ENCODE measurements at regions not wholly inside any gene's neighbourhood (a gene's known extent, or its start where the extent isn't known, plus 50 kb on each side); places are given as distances from the start of the nearest gene placed in this dataset.

DNA sequence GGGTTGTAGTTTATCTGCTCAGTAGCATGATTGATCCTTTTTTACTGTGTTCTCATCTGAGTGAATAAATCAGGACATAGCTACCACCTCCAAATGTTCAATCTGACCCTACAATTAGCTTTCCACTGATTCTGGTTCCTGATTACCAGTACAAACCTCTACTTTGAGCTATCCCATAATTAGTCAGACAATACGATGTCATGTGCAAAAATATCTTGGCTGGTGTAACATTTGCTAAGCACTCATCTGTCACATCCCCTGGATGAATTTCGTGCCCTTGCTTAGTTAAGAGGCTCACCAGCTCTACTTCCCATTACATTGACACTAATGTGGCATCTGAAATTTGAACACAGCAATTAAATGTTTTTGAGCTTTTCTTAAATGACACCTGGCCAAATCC is 1101.0 kb upstream of the PCDH7 start:
- Histone ChIP-seq H3K36me3 (ENCODE audit: control insufficient read depth in 1 of 2, insufficient read depth in 2 of 2, low read length in 2 of 2) (no peaks in the 10 kb centered on the region), H3K9ac (ENCODE audit: low read length) (no peak overlapping the region), H3K27me3 (ENCODE audit: insufficient read depth, low read length) (no peaks in the 10 kb centered on the region), H3K4me1 (ENCODE audit: control insufficient read depth in 1 of 2, insufficient read depth in 2 of 2, low read length in 2 of 2) (no peaks in the 10 kb centered on the region), H3K9me2 (ENCODE audit: insufficient read depth) (peaks cover 2% of the 10 kb centered on the region; the same call in 1 of the 2 replicates), H3K4me3 (replicated peaks in 1 of 2; ENCODE audit: low read depth in 1 of 2, low read length in 2 of 2) (no peak overlapping the region), H2AFZ (ENCODE audit: low read depth, low read length, poor library complexity, severe bottlenecking) (no peak overlapping the region), H3K4me2 (ENCODE audit: low read length) (no peak overlapping the region), H3K9me3 (ENCODE audit: control insufficient read depth in 1 of 2, insufficient read depth in 1 of 2, low read depth in 1 of 2, low read length in 2 of 2) (no peaks in the 10 kb centered on the region), H3K27ac (ENCODE audit: low read depth, low read length) (no peak overlapping the region), H3K79me2 (ENCODE audit: insufficient read depth, low read length) (no peaks in the 10 kb centered on the region), H4K20me1 (ENCODE audit: insufficient read depth) (no peaks in the 10 kb centered on the region)
- ChIA-PET RAD21 (ENCODE audit: low non-redundant PET in 1 of 2, low total read pairs in 2 of 2, uncharacterized antibody in 2 of 2, unreplicated experiment in 2 of 2) (no interaction called here), CTCF (no interaction called here), POLR2A (no interaction called here)
- TF ChIP-seq YY1 (IDR thresholded peaks at IDR 0.05; ENCODE audit: extremely low read depth, insufficient replicate concordance, low read depth, low read length), result no peak
- no peak for TF ChIP-seq CBX3 (IDR thresholded peaks at IDR 0.05; ENCODE audit: low read depth)
- TF ChIP-seq, protein P1, sequence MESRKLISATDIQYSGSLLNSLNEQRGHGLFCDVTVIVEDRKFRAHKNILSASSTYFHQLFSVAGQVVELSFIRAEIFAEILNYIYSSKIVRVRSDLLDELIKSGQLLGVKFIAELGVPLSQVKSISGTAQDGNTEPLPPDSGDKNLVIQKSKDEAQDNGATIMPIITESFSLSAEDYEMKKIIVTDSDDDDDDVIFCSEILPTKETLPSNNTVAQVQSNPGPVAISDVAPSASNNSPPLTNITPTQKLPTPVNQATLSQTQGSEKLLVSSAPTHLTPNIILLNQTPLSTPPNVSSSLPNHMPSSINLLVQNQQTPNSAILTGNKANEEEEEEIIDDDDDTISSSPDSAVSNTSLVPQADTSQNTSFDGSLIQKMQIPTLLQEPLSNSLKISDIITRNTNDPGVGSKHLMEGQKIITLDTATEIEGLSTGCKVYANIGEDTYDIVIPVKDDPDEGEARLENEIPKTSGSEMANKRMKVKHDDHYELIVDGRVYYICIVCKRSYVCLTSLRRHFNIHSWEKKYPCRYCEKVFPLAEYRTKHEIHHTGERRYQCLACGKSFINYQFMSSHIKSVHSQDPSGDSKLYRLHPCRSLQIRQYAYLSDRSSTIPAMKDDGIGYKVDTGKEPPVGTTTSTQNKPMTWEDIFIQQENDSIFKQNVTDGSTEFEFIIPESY (IDR thresholded peaks at IDR 0.05; ENCODE audit: extremely low read depth, insufficient replicate concordance, low read length), result no peak
- TF ChIP-seq POLR2A (IDR thresholded peaks at IDR 0.05; ENCODE audit: borderline replicate concordance, extremely low read depth, insufficient read depth, insufficient read length), result no peak
- no peak for TF ChIP-seq ZFX (IDR thresholded peaks at IDR 0.05)
- no peak for TF ChIP-seq FOSL1 (IDR thresholded peaks at IDR 0.05; ENCODE audit: low read depth)
- intact Hi-C loops (cut with micrococcal nuclease), result no loop called here
- DNase-seq (ENCODE audit: low read depth, low spot score) (no peak), ATAC-seq (no peak)
- no TSS peak for BruUV-seq (replicated peaks)

DNA sequence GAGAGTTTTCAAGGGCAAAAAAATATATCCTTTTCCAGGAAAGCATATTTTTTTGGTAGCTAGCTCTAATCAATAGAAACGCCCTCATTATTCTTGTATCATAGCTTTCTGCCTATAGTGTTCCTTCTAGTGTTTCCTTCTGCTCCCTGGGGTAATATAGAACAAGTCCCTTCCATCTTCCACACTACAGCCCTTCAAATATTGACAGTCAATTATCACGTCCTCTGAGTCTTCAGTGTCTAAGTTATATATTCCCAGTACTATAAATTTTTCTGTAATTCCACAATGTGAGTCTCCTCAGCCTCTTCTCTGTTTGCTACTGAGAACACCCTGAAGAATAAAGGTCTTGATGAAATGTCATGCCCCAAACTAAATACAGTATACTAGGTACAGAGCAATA is 1088.0 kb upstream of the PCDH7 start:
- no peak for ATAC-seq
- no peaks in the 10 kb centered on the region for H3K36me3 ChIP-seq (ENCODE audit: control insufficient read depth in 1 of 2, insufficient read depth in 2 of 2, low read length in 2 of 2)
- RAD21 ChIA-PET (ENCODE audit: low non-redundant PET in 1 of 2, low total read pairs in 2 of 2, uncharacterized antibody in 2 of 2, unreplicated experiment in 2 of 2), result no interaction called here
- no peaks in the 10 kb centered on the region for H3K9me3 ChIP-seq (ENCODE audit: control insufficient read depth in 1 of 2, insufficient read depth in 1 of 2, low read depth in 1 of 2, low read length in 2 of 2)
- no peaks in the 10 kb centered on the region for H3K4me1 ChIP-seq (ENCODE audit: control insufficient read depth in 1 of 2, insufficient read depth in 2 of 2, low read length in 2 of 2)
- no peaks in the 10 kb centered on the region for H3K9me2 ChIP-seq (ENCODE audit: insufficient read depth)
- H2AFZ ChIP-seq (ENCODE audit: low read depth, low read length, poor library complexity, severe bottlenecking), result no peak overlapping the region
- H3K27ac ChIP-seq (ENCODE audit: low read depth, low read length), result no peak overlapping the region
- POLR2A ChIA-PET, result no interaction called here
- H3K9ac ChIP-seq (ENCODE audit: low read length), result no peak overlapping the region
- H4K20me1 ChIP-seq (ENCODE audit: insufficient read depth), result no peaks in the 10 kb centered on the region
- DNase-seq (ENCODE audit: low read depth, low spot score), result no peak
- H3K79me2 ChIP-seq (ENCODE audit: insufficient read depth, low read length), result no peaks in the 10 kb centered on the region
- H3K27me3 ChIP-seq (ENCODE audit: insufficient read depth, low read length), result no peaks in the 10 kb centered on the region
- BruUV-seq (replicated peaks), result no TSS peak
- no peak overlapping the region for H3K4me2 ChIP-seq (ENCODE audit: low read length)
- no peak overlapping the region for H3K4me3 ChIP-seq (replicated peaks in 1 of 2; ENCODE audit: low read depth in 1 of 2, low read length in 2 of 2)
- CTCF ChIA-PET, result no interaction called here
- intact Hi-C loops (cut with micrococcal nuclease), result no loop called here
- TF ChIP-seq POLR2A (IDR thresholded peaks at IDR 0.05; ENCODE audit: borderline replicate concordance, extremely low read depth, insufficient read depth, insufficient read length), result no peak
- TF ChIP-seq POLR2AphosphoS5 (IDR thresholded peaks at IDR 0.05; ENCODE audit: low read depth, low read length), result no peak
- no peak for TF ChIP-seq ZNF274 (IDR thresholded peaks at IDR 0.05; ENCODE audit: low read depth, low read length)
- TF ChIP-seq, protein P2, sequence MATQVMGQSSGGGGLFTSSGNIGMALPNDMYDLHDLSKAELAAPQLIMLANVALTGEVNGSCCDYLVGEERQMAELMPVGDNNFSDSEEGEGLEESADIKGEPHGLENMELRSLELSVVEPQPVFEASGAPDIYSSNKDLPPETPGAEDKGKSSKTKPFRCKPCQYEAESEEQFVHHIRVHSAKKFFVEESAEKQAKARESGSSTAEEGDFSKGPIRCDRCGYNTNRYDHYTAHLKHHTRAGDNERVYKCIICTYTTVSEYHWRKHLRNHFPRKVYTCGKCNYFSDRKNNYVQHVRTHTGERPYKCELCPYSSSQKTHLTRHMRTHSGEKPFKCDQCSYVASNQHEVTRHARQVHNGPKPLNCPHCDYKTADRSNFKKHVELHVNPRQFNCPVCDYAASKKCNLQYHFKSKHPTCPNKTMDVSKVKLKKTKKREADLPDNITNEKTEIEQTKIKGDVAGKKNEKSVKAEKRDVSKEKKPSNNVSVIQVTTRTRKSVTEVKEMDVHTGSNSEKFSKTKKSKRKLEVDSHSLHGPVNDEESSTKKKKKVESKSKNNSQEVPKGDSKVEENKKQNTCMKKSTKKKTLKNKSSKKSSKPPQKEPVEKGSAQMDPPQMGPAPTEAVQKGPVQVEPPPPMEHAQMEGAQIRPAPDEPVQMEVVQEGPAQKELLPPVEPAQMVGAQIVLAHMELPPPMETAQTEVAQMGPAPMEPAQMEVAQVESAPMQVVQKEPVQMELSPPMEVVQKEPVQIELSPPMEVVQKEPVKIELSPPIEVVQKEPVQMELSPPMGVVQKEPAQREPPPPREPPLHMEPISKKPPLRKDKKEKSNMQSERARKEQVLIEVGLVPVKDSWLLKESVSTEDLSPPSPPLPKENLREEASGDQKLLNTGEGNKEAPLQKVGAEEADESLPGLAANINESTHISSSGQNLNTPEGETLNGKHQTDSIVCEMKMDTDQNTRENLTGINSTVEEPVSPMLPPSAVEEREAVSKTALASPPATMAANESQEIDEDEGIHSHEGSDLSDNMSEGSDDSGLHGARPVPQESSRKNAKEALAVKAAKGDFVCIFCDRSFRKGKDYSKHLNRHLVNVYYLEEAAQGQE (IDR thresholded peaks at IDR 0.05; ENCODE audit: low read depth), result no peak
- TF ChIP-seq, protein P3, sequence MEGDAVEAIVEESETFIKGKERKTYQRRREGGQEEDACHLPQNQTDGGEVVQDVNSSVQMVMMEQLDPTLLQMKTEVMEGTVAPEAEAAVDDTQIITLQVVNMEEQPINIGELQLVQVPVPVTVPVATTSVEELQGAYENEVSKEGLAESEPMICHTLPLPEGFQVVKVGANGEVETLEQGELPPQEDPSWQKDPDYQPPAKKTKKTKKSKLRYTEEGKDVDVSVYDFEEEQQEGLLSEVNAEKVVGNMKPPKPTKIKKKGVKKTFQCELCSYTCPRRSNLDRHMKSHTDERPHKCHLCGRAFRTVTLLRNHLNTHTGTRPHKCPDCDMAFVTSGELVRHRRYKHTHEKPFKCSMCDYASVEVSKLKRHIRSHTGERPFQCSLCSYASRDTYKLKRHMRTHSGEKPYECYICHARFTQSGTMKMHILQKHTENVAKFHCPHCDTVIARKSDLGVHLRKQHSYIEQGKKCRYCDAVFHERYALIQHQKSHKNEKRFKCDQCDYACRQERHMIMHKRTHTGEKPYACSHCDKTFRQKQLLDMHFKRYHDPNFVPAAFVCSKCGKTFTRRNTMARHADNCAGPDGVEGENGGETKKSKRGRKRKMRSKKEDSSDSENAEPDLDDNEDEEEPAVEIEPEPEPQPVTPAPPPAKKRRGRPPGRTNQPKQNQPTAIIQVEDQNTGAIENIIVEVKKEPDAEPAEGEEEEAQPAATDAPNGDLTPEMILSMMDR (IDR thresholded peaks at IDR 0.05 in 2 of 3, conservative IDR thresholded peaks at IDR 0.05 in 1 of 3; ENCODE audit: borderline replicate concordance in 1 of 3, insufficient read depth in 1 of 3, low read depth in 2 of 3, low read length in 2 of 3), result no peak
- no peak for TF ChIP-seq SRF (IDR thresholded peaks at IDR 0.05; ENCODE audit: low read depth)
- TF ChIP-seq FOSL1 (IDR thresholded peaks at IDR 0.05; ENCODE audit: low read depth), result no peak
- TF ChIP-seq YY1 (IDR thresholded peaks at IDR 0.05; ENCODE audit: extremely low read depth, insufficient replicate concordance, low read depth, low read length), result no peak
- TF ChIP-seq, protein P4, sequence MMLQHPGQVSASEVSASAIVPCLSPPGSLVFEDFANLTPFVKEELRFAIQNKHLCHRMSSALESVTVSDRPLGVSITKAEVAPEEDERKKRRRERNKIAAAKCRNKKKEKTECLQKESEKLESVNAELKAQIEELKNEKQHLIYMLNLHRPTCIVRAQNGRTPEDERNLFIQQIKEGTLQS (IDR thresholded peaks at IDR 0.05), result no peak
- no peak for TF ChIP-seq CEBPB (IDR thresholded peaks at IDR 0.05; ENCODE audit: low read depth)

All from HCT116 (cell line).